Esophagus squamous epithelium (tissue), 4 donors: ENCODE measurements at regions not wholly inside any gene's neighbourhood (a gene's known extent, or its start where the extent isn't known, plus 50 kb on each side); places are given as distances from the start of the nearest gene placed in this dataset.

Source experiments
- CTCF ChIP-seq, 6 experiments: fragments of 450-650 bp in 4 of 6; fragments of 200-600 bp in 2 of 6; sonication (generic) in 2 of 6; IDR thresholded peaks; one replicate each; pipeline ENCODE4 v1.5.1; 2016 to 2019; ENCODE audit warnings: antibody characterized with exemption in 6 of 6, mild to moderate bottlenecking in 4 of 6, moderate library complexity in 4 of 6
- POLR2A ChIP-seq, 4 donors: fragments of 450-650 bp; IDR thresholded peaks; one replicate each; pipeline ENCODE4 v1.6.1; 2017; ENCODE audit warnings: antibody characterized with exemption in 4 of 4, mild to moderate bottlenecking in 4 of 4, moderate library complexity in 3 of 4

GRCh38 chr7:125547505-125547904, 617.9 kb upstream of the POT1 start:
- TF ChIP-seq POLR2A (IDR thresholded peaks at IDR 0.05), result no peak
- TF ChIP-seq CTCF (IDR thresholded peaks at IDR 0.05), result no peak
